Activated T-cell treated with anti-CD3 and anti-CD28 coated beads, Interleukin-2, amount 50 U/mL, for 72 hours (primary cell): ENCODE measurements at regions not wholly inside any gene's neighbourhood (a gene's known extent, or its start where the extent isn't known, plus 50 kb on each side); places are given as distances from the start of the nearest gene placed in this dataset.

ENCODE experiments used
- ATAC-seq, 2 donors: fragments of 150-1000 bp; cut with Tn5 transposase; replicated peaks in 1 of 2; 2 replicates each; pipeline ENCODE4 v1.10.0; 2021; ENCODE audit warnings: moderate library complexity in 2 of 2, mild to moderate bottlenecking in 1 of 2
- DNase-seq, 2 donors: peaks; one replicate each; pipeline ENCODE4 v3.0.0; 2021 to 2022; ENCODE audit warnings: mixed read lengths in 1 of 2
- H3K27ac Mint-ChIP-seq: one replicate; pipeline ENCODE4 v1.8.0; 2022; ENCODE audit warnings: mild to moderate bottlenecking, moderate library complexity, mixed read lengths
- H3K27me3 Mint-ChIP-seq: one replicate; pipeline ENCODE4 v1.8.0; 2022; ENCODE audit warnings: low read depth, mixed read lengths
- H3K36me3 Mint-ChIP-seq, 2 donors: one replicate each; pipeline ENCODE4 v1.8.0; 2022; ENCODE audit warnings: mixed read lengths in 2 of 2, mild to moderate bottlenecking in 1 of 2; ENCODE audit not compliant: insufficient read depth in 2 of 2
- H3K4me1 Mint-ChIP-seq: one replicate; pipeline ENCODE4 v1.8.0; 2022; ENCODE audit warnings: low read depth, mixed read lengths
- H3K4me3 Mint-ChIP-seq, 2 donors: one replicate each; pipeline ENCODE4 v1.8.0; 2022; ENCODE audit warnings: mild to moderate bottlenecking in 2 of 2, mixed read lengths in 2 of 2, moderate library complexity in 2 of 2
- H3K9me3 Mint-ChIP-seq, 2 donors: one replicate each; pipeline ENCODE4 v1.8.0; 2022; ENCODE audit warnings: mixed read lengths in 2 of 2

- Mint-ChIP-seq H3K27ac (no peak overlapping the region), H3K9me3 (peaks cover 0 to 3% of the 10 kb centered on the region in 2 donors), H3K4me1 (no peaks in the 10 kb centered on the region), H3K27me3 (peaks cover 8% of the 10 kb centered on the region), H3K4me3 (no peak overlapping the region), H3K36me3 (no peaks in the 10 kb centered on the region)
- DNase-seq (no peak), ATAC-seq (no peak)
These were observed 95.3 kb upstream of the GADD45A start for GRCh38 chr1:67589519-67590233.

- Mint-ChIP-seq H3K27me3 (peaks cover 8% of the 10 kb centered on the region), H3K27ac (no peak overlapping the region), H3K36me3 (no peaks in the 10 kb centered on the region), H3K4me3 (no peak overlapping the region), H3K4me1 (no peaks in the 10 kb centered on the region), H3K9me3 (peaks cover 0 to 3% of the 10 kb centered on the region in 2 donors)
- ATAC-seq (no peak), DNase-seq (no peak)
These were observed 94.7 kb upstream of the GADD45A start for GRCh38 chr1:67590329-67590728.

GRCh38 chr1:67594764-67595163 is 90.2 kb upstream of the GADD45A start:
- H3K4me3 Mint-ChIP-seq = no peak overlapping the region
- H3K36me3 Mint-ChIP-seq = no peaks in the 10 kb centered on the region
- DNase-seq = no peak
- H3K27ac Mint-ChIP-seq = no peak overlapping the region
- peaks cover 0 to 3% of the 10 kb centered on the region in 2 donors for H3K9me3 Mint-ChIP-seq
- no peaks in the 10 kb centered on the region for H3K4me1 Mint-ChIP-seq
- H3K27me3 Mint-ChIP-seq = peaks cover 8% of the 10 kb centered on the region
- no peak for ATAC-seq

- no peak for ATAC-seq
- Mint-ChIP-seq H3K27ac (no peak overlapping the region), H3K4me3 (no peak overlapping the region), H3K9me3 (peaks cover 0 to 3% of the 10 kb centered on the region in 2 donors), H3K36me3 (no peaks in the 10 kb centered on the region), H3K27me3 (peaks cover 8% of the 10 kb centered on the region), H3K4me1 (no peaks in the 10 kb centered on the region)
- DNase-seq = no peak
These were observed 88.3 kb upstream of the GADD45A start for GRCh38 chr1:67596674-67597073.

- Mint-ChIP-seq H3K27ac (no peak overlapping the region), H3K27me3 (peaks cover 10% of the 10 kb centered on the region), H3K4me3 (no peak overlapping the region), H3K36me3 (no peaks in the 10 kb centered on the region), H3K9me3 (peaks cover 0 to 3% of the 10 kb centered on the region in 2 donors), H3K4me1 (no peaks in the 10 kb centered on the region)
- DNase-seq (no peak), ATAC-seq (no peak)
These were observed 87.7 kb upstream of the GADD45A start for GRCh38 chr1:67597336-67597735.

GRCh38 chr1:67599085-67599484 is 85.9 kb upstream of the GADD45A start:
- peaks cover 5% of the 10 kb centered on the region for H3K27me3 Mint-ChIP-seq
- no peak for DNase-seq
- no peak overlapping the region for H3K4me3 Mint-ChIP-seq
- peaks cover 0 to 3% of the 10 kb centered on the region in 2 donors for H3K9me3 Mint-ChIP-seq
- no peak for ATAC-seq
- H3K27ac Mint-ChIP-seq = no peak overlapping the region
- no peaks in the 10 kb centered on the region for H3K36me3 Mint-ChIP-seq
- no peaks in the 10 kb centered on the region for H3K4me1 Mint-ChIP-seq

- no peaks in the 10 kb centered on the region for H3K4me1 Mint-ChIP-seq
- peaks cover 5% of the 10 kb centered on the region for H3K27me3 Mint-ChIP-seq
- no peaks in the 10 kb centered on the region for H3K36me3 Mint-ChIP-seq
- no peak overlapping the region for H3K4me3 Mint-ChIP-seq
- H3K9me3 Mint-ChIP-seq = no peaks in the 10 kb centered on the region
- ATAC-seq (no peak), DNase-seq (no peak)
- H3K27ac Mint-ChIP-seq = no peak overlapping the region
These were observed 83.5 kb upstream of the GADD45A start for GRCh38 chr1:67601539-67601938.

- no peak overlapping the region for H3K4me3 Mint-ChIP-seq
- H3K27ac Mint-ChIP-seq = no peak overlapping the region
- H3K36me3 Mint-ChIP-seq = no peaks in the 10 kb centered on the region
- no peak for DNase-seq
- H3K4me1 Mint-ChIP-seq = no peaks in the 10 kb centered on the region
- ATAC-seq = no peak
- H3K9me3 Mint-ChIP-seq = no peaks in the 10 kb centered on the region
- H3K27me3 Mint-ChIP-seq = peaks cover 5% of the 10 kb centered on the region
These were observed 83.0 kb upstream of the GADD45A start for GRCh38 chr1:67601955-67602354.

GRCh38 chr1:67604778-67605177 is 80.2 kb upstream of the GADD45A start:
- Mint-ChIP-seq H3K27ac (no peak overlapping the region), H3K36me3 (no peaks in the 10 kb centered on the region), H3K4me1 (no peaks in the 10 kb centered on the region), H3K9me3 (no peaks in the 10 kb centered on the region), H3K4me3 (no peak overlapping the region), H3K27me3 (peaks cover 5% of the 10 kb centered on the region)
- no peak for ATAC-seq
- DNase-seq = no peak

GRCh38 chr1:67605209-67605780 is 79.7 kb upstream of the GADD45A start:
- H3K4me3 Mint-ChIP-seq = no peak overlapping the region
- ATAC-seq = no peak

GRCh38 chr1:67607286-67607685 is 77.7 kb upstream of the GADD45A start:
- peaks cover under 1% of the 10 kb centered on the region for H3K27me3 Mint-ChIP-seq
- no peaks in the 10 kb centered on the region for H3K9me3 Mint-ChIP-seq
- ATAC-seq (no peak), DNase-seq (no peak)
- H3K27ac Mint-ChIP-seq = no peak overlapping the region
- no peaks in the 10 kb centered on the region for H3K4me1 Mint-ChIP-seq
- no peak overlapping the region for H3K4me3 Mint-ChIP-seq
- H3K36me3 Mint-ChIP-seq = no peaks in the 10 kb centered on the region

More at GRCh38 chr1:67605209-67605780, 79.7 kb upstream of the GADD45A start:
- H3K4me1 Mint-ChIP-seq = no peaks in the 10 kb centered on the region
- H3K9me3 Mint-ChIP-seq = no peaks in the 10 kb centered on the region
- no peak for DNase-seq
- H3K27me3 Mint-ChIP-seq = peaks cover 5% of the 10 kb centered on the region
- H3K36me3 Mint-ChIP-seq = no peaks in the 10 kb centered on the region
- no peak overlapping the region for H3K27ac Mint-ChIP-seq

- no peaks in the 10 kb centered on the region for H3K4me1 Mint-ChIP-seq
- H3K27ac Mint-ChIP-seq = no peak overlapping the region
- no peak overlapping the region for H3K4me3 Mint-ChIP-seq
- H3K9me3 Mint-ChIP-seq = no peaks in the 10 kb centered on the region
- ATAC-seq = no peak
- DNase-seq = no peak
- no peaks in the 10 kb centered on the region for H3K27me3 Mint-ChIP-seq
- no peaks in the 10 kb centered on the region for H3K36me3 Mint-ChIP-seq
These were observed 77.3 kb upstream of the GADD45A start for GRCh38 chr1:67607699-67608098.

GRCh38 chr1:67608661-67609576 is 76.1 kb upstream of the GADD45A start:
- H3K4me3 Mint-ChIP-seq = no peak overlapping the region
- ATAC-seq (no peak), DNase-seq (no peak)
- no peaks in the 10 kb centered on the region for H3K27me3 Mint-ChIP-seq
- no peaks in the 10 kb centered on the region for H3K36me3 Mint-ChIP-seq
- H3K4me1 Mint-ChIP-seq = no peaks in the 10 kb centered on the region
- H3K27ac Mint-ChIP-seq = no peak overlapping the region
- no peaks in the 10 kb centered on the region for H3K9me3 Mint-ChIP-seq
